Left lobe of liver (tissue), 2 donors: ENCODE measurements at regions not wholly inside any gene's neighbourhood (a gene's known extent, or its start where the extent isn't known, plus 50 kb on each side); places are given as distances from the start of the nearest gene placed in this dataset.

Experiments used
- ATAC-seq: fragments of 200-7000 bp; cut with Tn5 transposase; one replicate; pipeline ENCODE4 v1.9.1; 2020; ENCODE audit warnings: mild to moderate bottlenecking, moderate library complexity
- DNase-seq: peaks from one replicate; pipeline ENCODE4 v3.0.0-alpha.2; 2020; ENCODE audit warnings: low spot score
- donor health status: DM: no; HTN: no; CAD: no; lungs with moderate emphysema.
- donor health status: DM: no; HTN: yes; CAD: no.

- no peak for DNase-seq
- ATAC-seq: no peak
Observed at GRCh38 chr2:39532933-39533332, 95.8 kb upstream of the MAP4K3 start.

GRCh38 chr2:39534095-39534711 lies 97.1 kb upstream of the MAP4K3 start:
- no peak for ATAC-seq
- no peak for DNase-seq

DNA sequence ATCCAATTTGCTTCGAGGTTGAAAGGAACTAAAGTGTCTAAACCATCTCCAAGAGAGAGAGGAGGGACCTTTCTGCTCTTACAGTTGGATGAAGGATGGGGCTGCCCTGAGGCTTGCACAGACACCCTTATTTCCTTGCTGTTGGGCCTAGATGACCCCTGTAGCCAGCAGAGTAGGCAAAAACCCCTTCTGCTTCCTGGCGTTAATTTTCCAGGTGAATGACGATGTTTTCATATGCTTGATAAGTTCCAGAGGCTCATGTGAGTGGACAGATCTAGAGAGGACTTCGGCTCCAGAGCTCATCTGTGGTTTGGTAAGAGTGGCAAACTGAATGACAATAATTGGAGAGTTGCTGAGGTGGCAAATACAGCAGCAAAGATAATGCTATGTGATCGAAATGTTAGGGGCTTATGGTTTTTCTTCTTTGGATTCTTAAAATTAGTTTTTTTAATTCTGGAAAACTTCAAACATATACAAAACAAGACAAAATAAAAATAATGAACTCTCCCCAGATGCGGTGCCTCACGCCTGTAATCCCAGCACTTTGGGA lies 98.6 kb upstream of the MAP4K3 start:
- ATAC-seq: no peak
- DNase-seq: no peak

DNA sequence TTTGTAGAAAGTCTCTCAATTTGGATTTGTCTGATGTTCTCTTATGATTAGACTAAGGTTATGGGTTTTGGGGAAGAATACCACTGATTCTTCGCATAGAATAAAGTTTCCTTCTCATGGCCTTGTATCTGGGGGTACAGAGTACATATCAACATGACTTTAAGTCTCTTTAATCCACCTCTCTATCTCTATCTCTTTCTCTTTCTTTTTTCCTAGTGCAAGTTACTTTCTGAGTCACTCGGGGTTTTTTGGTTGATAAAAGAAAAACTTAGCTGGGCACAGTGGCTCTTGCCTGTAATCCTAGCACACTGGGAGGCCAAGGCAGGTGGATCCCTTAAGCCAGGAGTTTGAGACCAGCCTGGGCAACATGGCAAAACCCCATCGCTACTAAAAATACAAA lies 100.1 kb upstream of the MAP4K3 start:
- ATAC-seq: no peak
- no peak for DNase-seq

DNA sequence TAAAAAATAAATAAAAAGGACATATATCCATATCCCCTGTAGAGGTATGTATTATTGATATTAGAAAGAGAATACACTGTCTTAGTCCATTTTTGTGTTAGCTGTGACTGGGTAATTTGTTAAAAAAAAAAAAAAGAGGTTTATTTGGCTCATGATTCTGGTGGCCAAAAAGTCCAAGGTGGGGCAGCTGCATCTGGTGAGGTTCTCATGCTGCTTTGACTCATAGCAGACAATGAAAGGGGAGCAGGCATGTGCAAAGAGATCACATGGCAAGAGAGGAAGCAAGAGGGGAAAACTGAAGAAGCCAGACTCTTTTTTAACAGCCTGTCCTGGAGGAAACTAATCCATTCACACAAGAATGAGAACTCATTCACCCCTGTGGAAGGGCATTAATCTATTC lies 101.6 kb upstream of the MAP4K3 start:
- ATAC-seq: no peak
- no peak for DNase-seq

- DNase-seq: no peak
Observed at GRCh38 chr2:39540414-39540813, 103.3 kb upstream of the MAP4K3 start.

DNA sequence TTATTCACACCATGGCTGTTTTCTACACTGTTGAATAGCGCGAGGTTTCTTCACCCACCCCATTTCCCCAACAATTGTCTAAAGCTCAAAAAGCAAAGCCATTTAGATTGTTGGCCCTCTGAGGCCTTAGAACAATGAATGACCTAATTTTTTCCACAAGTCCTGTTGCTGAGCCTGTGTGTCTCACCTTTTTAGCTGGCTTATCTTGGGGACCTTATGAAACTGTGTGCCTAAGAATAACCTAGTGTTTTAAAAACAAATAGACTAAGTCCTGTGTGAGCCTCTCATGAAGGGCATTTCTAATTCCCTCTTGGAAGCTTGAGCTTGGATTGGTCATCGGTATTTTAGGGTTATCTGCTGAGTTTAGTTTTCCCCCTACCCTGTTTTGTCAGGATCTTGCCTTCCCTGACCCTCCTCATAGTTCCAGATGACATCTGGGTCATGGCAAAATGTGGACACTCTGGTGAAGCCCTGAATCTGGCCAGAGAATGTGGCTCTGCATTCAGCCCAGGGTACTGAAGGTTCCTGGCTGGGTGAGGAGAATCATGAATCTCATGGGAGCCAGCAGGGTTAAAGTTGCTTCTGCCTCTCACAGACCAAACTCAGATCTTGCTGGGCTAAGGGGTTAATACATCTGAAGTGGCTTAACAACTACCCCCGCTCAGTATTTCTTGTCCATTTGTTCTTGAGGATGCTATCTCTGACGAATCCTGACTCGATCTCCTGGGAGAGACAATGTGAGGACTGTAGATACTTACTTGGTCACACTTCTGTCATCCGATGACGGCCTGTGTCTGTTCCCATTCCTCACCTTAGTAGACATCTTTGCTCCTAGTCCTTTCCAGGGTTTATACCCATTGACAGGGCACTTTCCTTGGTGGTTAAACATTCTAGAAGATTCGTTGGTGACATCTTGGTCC lies 104.2 kb upstream of the MAP4K3 start:
- ATAC-seq: peak; percentile 62

More at GRCh38 chr2:39540414-39540813, 103.3 kb upstream of the MAP4K3 start:
- ATAC-seq: no peak

DNA sequence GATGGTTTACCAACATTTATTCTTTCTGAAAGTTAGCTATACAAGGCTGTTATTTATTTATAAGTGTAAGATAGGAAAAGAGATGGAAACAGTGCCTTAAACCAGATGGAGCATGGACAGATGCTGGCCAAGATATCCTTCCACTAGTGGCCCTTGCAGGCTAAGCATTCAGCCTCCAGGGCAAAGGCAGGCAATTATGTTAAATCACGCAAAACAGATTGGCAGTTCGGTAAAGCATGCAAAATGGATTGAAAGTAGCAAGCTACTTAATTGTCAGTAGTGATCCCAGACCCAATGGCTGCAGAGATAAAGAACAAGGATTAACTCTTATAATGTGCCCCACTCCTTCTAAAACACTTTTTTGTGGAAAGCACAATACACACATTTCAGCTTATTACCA lies 105.4 kb upstream of the MAP4K3 start:
- DNase-seq (no peak), ATAC-seq (no peak)

More for the DNA sequence above, 104.2 kb upstream of the MAP4K3 start:
- no peak for DNase-seq

GRCh38 chr2:39545957-39546356 lies 108.9 kb upstream of the MAP4K3 start:
- no peak for ATAC-seq

GRCh38 chr2:39546409-39546808 lies 109.3 kb upstream of the MAP4K3 start:
- ATAC-seq (no peak), DNase-seq (no peak)

More at GRCh38 chr2:39545957-39546356, 108.9 kb upstream of the MAP4K3 start:
- no peak for DNase-seq

DNA sequence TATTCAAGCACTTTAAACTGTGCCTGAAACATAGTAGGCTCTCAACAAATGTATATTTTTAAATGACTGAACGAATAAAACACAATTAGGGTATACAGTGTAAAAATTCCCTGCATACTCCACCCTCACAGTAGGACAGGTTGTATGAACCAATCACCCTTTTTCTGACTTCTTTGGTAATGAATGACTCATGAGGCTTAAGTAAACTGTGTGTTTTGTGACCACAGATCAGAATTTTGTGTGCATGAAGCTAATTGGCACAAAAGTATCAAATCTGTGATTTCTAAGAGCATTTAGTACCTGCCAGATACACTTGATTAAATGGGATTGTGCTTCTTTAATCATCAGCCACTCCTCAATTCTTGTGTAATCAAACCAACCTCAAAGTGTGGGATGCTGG lies 109.9 kb upstream of the MAP4K3 start:
- ATAC-seq (no peak), DNase-seq (no peak)

GRCh38 chr2:39547811-39548719 lies 111.0 kb upstream of the MAP4K3 start:
- no peak for DNase-seq
- no peak for ATAC-seq

GRCh38 chr2:39549000-39549399 lies 111.9 kb upstream of the MAP4K3 start:
- no peak for DNase-seq
- ATAC-seq: no peak

- DNase-seq (no peak), ATAC-seq (no peak)
Observed at GRCh38 chr2:39549718-39550464, 112.8 kb upstream of the MAP4K3 start.

DNA sequence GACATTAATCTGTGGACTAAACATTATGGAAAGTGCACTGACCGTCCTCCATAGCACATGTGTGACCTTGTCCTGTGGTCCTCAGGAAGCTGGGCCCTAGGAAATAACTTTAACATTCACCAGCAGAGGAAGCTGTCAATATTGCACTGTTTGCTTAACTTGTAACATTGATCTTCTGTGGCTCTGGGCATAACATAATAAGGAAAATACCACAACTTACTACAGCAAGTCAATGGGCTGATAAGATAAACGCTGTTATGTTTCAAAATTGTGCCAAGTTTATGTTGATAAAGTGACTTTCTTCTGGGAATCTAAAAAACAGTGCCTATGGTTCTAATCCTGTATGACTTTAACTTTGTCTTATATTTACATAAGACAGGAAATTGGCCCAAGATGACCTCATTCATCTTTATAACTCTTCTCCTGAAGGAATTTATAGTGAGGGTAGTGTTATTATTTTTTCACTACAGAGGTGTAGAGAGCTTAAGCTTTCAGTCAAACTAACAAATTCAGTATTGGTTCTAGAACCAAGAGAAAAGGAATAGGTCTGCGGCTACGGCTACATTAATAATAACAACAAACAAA lies 113.7 kb upstream of the MAP4K3 start:
- DNase-seq: no peak
- peak; percentile 95 for ATAC-seq

DNA sequence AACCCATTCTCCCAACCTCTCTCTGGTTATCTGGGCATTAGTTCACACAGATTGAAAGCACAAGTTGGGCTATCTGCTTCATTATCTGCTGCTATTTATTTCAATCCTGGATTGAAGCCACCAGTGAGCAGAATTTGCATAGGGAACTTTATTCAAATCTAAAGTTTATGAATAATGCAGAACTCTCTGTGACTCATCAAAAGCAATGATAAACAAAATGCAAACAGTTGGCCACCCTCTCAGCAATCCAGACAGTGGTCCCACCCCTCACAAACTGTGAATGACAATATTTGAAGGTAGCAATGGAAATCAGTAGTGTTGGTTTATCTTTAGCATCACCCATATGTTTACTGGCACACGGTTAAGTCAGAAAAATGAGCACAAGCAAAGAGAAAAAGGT lies 106.8 kb upstream of the TMEM178A start:
- ATAC-seq: no peak
- DNase-seq: no peak

DNA sequence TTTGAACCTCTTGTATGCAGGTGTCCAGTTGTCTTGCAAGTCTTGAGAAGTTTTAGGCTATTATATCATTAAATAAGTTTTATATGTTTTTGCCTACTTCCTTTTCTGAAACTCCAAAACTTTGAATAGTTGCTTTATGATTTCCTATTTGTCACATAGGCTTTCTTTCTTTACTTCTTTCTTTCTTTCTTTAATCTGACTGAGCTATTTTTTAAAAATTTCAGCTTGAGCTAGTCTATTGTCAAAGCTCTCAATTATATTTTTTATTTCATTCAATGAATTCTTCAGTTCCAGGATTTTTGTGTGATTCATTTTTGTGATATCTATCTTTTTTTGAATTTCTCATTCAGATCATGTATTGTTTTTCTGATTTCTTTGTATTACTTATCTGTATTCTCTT lies 102.1 kb upstream of the TMEM178A start:
- no peak for DNase-seq
- ATAC-seq: no peak

GRCh38 chr2:39567507-39567906 lies 98.2 kb upstream of the TMEM178A start:
- no peak for ATAC-seq
- DNase-seq: no peak

- ATAC-seq: no peak
- no peak for DNase-seq
Observed at GRCh38 chr2:39568116-39568515, 97.6 kb upstream of the TMEM178A start.

GRCh38 chr2:39568561-39569006 lies 97.1 kb upstream of the TMEM178A start:
- no peak for DNase-seq
- no peak for ATAC-seq
